Body of pancreas (tissue), 4 donors: ENCODE measurements at regions not wholly inside any gene's neighbourhood (a gene's known extent, or its start where the extent isn't known, plus 50 kb on each side); places are given as distances from the start of the nearest gene placed in this dataset.

Experiments
- ATAC-seq: fragments of 150-250 bp; one replicate; pipeline ENCODE4 v1.9.1; 2016
- DNase-seq, 4 donors: peaks; one replicate each; pipeline ENCODE4 v3.0.0-alpha.2; 2019
- H3K27ac ChIP-seq, 4 donors: fragments of 200-600 bp; sonication (generic); 1 replicate in 3 of 4; 2 replicates in 1 of 4; pipeline versions ENCODE4 v1.5.1 to v1.6.1; 2016 to 2019; ENCODE audit warnings: mild to moderate bottlenecking in 1 of 4, mixed read lengths in 1 of 4, moderate library complexity in 1 of 4
- H3K27me3 ChIP-seq, 2 donors: fragments of 200-600 bp; sonication (generic); one replicate each; pipeline ENCODE4 v1.6.0; 2016; ENCODE audit warnings: mild to moderate bottlenecking in 1 of 2
- H3K36me3 ChIP-seq, 2 donors: fragments of 200-600 bp; sonication (generic); replicated peaks in 1 of 2; 2 replicates each; pipeline ENCODE4 v1.5.1; 2016; ENCODE audit warnings: low read depth in 2 of 2; ENCODE audit not compliant: insufficient read depth in 1 of 2
- H3K4me1 ChIP-seq: fragments of 200-600 bp; sonication (generic); one replicate; pipeline ENCODE4 v1.6.0; 2016
- H3K4me3 ChIP-seq, 2 donors: fragments of 200-600 bp; sonication (generic); 1 replicate in 1 of 2; 2 replicates in 1 of 2; pipeline ENCODE4 v1.5.1; 2016 to 2019
- H3K9me3 ChIP-seq, 3 donors: fragments of 200-600 bp; sonication (generic); 1 replicate in 2 of 3; 2 replicates in 1 of 3; pipeline ENCODE4 v1.5.1; 2016
- POLR2A ChIP-seq, 3 donors: fragments of 450-650 bp; IDR thresholded peaks; one replicate each; pipeline ENCODE4 v1.6.1; 2016; ENCODE audit warnings: antibody characterized with exemption in 3 of 3, mild to moderate bottlenecking in 2 of 3
- WGBS, 2 donors: methylation state at CpG; one replicate each; pipeline ENCODE4 v1.1.5; 2017; 5-methylcytosine and 5-hydroxymethylcytosine counted together
- intact Hi-C: fragments of 100-400 bp; cut with DNase I; formaldehyde crosslinking; loops from one replicate; pipeline ENCODE4 v1.15.1; 2023
- TF ChIP-seq, protein P1 (sequence below), 7 experiments: fragments of 450-650 bp in 4 of 7; fragments of 200-600 bp in 3 of 7; sonication (generic) in 3 of 7; IDR thresholded peaks; one replicate each; pipeline ENCODE4 v1.5.1; 2016 to 2019; ENCODE audit warnings: antibody characterized with exemption in 7 of 7

DNA sequence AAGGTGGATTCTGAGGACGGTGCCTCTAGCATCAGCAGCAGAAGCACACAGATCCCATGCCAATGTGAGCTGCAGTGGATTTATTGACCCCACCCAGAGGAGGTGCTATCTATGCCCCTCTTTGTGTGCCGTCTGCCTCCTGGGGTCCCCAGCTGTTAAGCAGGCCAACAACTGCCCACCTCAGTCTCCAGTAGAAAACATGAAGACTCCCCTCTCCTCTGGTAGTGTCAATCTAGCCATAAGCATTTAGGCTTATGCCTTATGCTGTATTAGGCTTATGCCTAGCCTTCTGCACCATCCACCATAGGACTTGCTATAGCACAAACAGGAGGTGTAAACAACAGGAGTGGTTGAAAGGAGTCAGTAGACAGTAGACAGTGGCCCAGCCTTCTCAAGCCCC lies 417.9 kb upstream of the C16orf82 start:
- intact Hi-C loops = no loop called here
- ATAC-seq = no peak
- Histone ChIP-seq H3K4me1 (no peaks in the 10 kb centered on the region), H3K27ac (no peak overlapping the region), H3K27me3 (no peaks in the 10 kb centered on the region), H3K4me3 (no peak overlapping the region), H3K36me3 (no peaks in the 10 kb centered on the region), H3K9me3 (no peaks in the 10 kb centered on the region)
- TF ChIP-seq POLR2A (IDR thresholded peaks at IDR 0.05) = no peak
- DNase-seq = no peak
- WGBS, 2 donors = 30 to 43% methylated on average over 1 to 2 of the region's 2 CpGs

DNA sequence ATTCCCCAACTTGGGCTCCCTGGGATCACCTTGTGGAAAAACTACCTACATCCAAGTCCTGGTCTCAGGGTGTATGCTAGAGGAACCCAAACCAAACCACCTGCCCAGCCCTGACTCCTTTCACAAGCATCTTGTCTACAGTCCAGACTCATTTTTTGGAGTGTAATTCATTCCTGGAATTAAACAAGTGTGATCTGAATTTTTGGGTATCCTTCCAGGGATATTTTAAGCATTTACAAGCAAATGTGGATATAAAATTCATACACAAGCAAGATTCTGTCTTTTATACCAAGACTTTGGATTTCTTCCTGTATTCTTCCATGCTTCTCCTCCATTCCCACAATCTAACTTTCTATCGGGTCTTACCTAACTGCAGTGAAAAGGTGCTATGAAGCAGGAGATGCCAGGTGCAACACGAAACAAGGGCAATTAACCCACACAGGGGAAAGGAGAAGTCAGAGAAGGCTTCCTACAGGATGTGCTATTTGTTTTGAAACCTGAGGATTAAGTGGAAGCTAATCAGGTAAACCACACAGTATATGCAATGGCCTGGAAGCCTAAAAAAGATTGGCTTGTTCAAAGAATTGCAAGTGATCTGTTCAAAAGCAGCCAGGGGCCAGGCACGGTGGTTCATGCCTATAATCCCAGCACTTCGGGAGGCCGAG lies 417.2 kb upstream of the C16orf82 start:
- TF ChIP-seq, protein P1, sequence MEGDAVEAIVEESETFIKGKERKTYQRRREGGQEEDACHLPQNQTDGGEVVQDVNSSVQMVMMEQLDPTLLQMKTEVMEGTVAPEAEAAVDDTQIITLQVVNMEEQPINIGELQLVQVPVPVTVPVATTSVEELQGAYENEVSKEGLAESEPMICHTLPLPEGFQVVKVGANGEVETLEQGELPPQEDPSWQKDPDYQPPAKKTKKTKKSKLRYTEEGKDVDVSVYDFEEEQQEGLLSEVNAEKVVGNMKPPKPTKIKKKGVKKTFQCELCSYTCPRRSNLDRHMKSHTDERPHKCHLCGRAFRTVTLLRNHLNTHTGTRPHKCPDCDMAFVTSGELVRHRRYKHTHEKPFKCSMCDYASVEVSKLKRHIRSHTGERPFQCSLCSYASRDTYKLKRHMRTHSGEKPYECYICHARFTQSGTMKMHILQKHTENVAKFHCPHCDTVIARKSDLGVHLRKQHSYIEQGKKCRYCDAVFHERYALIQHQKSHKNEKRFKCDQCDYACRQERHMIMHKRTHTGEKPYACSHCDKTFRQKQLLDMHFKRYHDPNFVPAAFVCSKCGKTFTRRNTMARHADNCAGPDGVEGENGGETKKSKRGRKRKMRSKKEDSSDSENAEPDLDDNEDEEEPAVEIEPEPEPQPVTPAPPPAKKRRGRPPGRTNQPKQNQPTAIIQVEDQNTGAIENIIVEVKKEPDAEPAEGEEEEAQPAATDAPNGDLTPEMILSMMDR (IDR thresholded peaks at IDR 0.05) = no peak
- TF ChIP-seq POLR2A (IDR thresholded peaks at IDR 0.05) = no peak
- no peaks in the 10 kb centered on the region for H3K27me3 ChIP-seq
- no peak for ATAC-seq
- H3K36me3 ChIP-seq = no peaks in the 10 kb centered on the region
- H3K4me3 ChIP-seq = no peak overlapping the region
- WGBS, 2 donors = 29 to 56% methylated on average over 5 of the region's 5 CpGs
- no peak for DNase-seq
- no peak overlapping the region for H3K27ac ChIP-seq
- H3K9me3 ChIP-seq = no peaks in the 10 kb centered on the region
- H3K4me1 ChIP-seq = no peaks in the 10 kb centered on the region
- intact Hi-C loops = no loop called here

DNA sequence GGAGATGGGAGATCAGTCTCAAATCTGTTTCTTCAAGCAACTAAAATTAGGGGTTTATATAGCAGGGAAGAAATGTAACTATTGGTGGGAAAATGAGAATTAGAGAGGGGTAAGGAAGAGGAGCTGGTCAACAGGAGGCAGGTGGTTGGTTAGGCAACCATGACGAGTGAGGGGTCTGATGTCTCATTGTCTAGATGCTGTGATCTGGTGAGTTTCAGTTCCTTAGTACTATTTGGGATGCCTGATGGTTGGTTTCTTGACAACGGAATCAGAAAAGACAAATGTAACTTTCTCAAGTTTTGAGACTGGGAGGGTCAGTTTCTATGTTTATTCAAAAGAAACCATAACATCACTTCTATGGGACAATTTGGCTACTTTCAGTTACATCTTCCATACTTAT lies 415.3 kb upstream of the C16orf82 start:
- no peaks in the 10 kb centered on the region for H3K27me3 ChIP-seq
- intact Hi-C loops = no loop called here
- H3K4me1 ChIP-seq = no peaks in the 10 kb centered on the region
- no peaks in the 10 kb centered on the region for H3K9me3 ChIP-seq
- no peaks in the 10 kb centered on the region for H3K36me3 ChIP-seq
- DNase-seq (no peak), ATAC-seq (no peak)
- no peak overlapping the region for H3K4me3 ChIP-seq
- 49 to 61% methylated on average over 2 of the region's 2 CpGs for WGBS, 2 donors
- H3K27ac ChIP-seq = no peak overlapping the region
- TF ChIP-seq, protein P1 (IDR thresholded peaks at IDR 0.05) = no peak
- no peak for TF ChIP-seq POLR2A (IDR thresholded peaks at IDR 0.05)

DNA sequence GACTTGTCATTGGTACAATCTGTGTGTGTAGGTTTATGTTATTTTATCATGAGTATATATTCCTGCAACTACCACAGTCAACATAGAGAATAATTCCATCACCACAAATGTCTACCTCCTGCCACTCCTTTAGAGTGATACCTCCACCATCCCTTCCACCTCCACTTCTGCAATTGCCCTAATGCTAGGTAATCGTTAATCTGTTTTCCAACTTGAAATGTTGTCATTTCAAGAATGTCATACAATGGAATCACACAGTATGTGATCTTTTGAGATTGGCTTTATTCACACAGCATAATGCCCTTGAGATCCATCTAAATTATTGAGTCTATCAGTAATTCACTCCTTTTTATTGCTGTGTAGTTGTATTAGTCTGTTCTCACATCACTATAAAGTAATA lies 414.8 kb upstream of the C16orf82 start:
- intact Hi-C loops = no loop called here
- WGBS, 2 donors = 52 to 71% methylated on average over 1 of the region's 1 CpG
- ATAC-seq (no peak), DNase-seq (no peak)
- H3K36me3 ChIP-seq = no peaks in the 10 kb centered on the region
- H3K27ac ChIP-seq = no peak overlapping the region
- H3K9me3 ChIP-seq = no peaks in the 10 kb centered on the region
- no peak overlapping the region for H3K4me3 ChIP-seq
- no peaks in the 10 kb centered on the region for H3K4me1 ChIP-seq
- TF ChIP-seq, protein P1 (IDR thresholded peaks at IDR 0.05) = no peak
- TF ChIP-seq POLR2A (IDR thresholded peaks at IDR 0.05) = no peak
- no peaks in the 10 kb centered on the region for H3K27me3 ChIP-seq

DNA sequence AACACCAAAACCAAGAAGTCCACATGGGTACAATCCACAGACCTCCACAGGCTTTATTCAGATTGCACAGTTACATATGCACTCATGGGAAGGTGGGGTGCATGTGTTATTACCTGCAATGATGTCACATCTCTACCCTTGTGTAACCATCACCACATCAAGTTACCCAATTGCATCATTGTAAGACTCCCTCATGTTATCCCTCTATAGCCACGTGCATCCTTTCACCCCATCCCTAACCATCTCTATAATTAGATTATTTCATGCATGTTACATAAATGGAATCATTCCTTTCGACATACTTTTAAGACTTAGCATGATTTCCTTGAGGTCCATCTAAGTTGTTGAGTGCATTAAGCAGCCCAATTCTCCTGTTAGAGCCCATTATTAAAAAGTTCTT lies 408.2 kb upstream of the C16orf82 start:
- ATAC-seq (no peak), DNase-seq (no peak)
- Histone ChIP-seq H3K36me3 (no peaks in the 10 kb centered on the region), H3K9me3 (no peaks in the 10 kb centered on the region), H3K4me1 (no peaks in the 10 kb centered on the region), H3K4me3 (no peak overlapping the region), H3K27ac (no peak overlapping the region), H3K27me3 (no peaks in the 10 kb centered on the region)
- intact Hi-C loops = no loop called here
- TF ChIP-seq POLR2A (IDR thresholded peaks at IDR 0.05) = no peak
- TF ChIP-seq, protein P1 (IDR thresholded peaks at IDR 0.05) = no peak
- 39 to 61% methylated on average over 2 of the region's 2 CpGs for WGBS, 2 donors
